H1 (cell line): ENCODE measurements at regions not wholly inside any gene's neighbourhood (a gene's known extent, or its start where the extent isn't known, plus 50 kb on each side); places are given as distances from the start of the nearest gene placed in this dataset.

Experiments used
- ASH2L ChIP-seq: fragments of 200-600, 300-600 bp; sonication (generic); IDR thresholded peaks from one replicate; pipeline ENCODE4 v1.7.1; 2017; ENCODE audit warnings: low read length
- TAF7 ChIP-seq: optimal IDR thresholded peaks from 2 replicates; pipeline ENCODE3; 2011; ENCODE audit warnings: low read depth, mild to moderate bottlenecking, inconsistent platforms, low read length, moderate library complexity, borderline replicate concordance

GRCh38 chr2:147549054-147549453, 295.8 kb upstream of the ACVR2A start (continued):
- TF ChIP-seq TAF7: no peak
- no peak for TF ChIP-seq ASH2L
